GM21526 (cell line): ENCODE measurements at regions not wholly inside any gene's neighbourhood (a gene's known extent, or its start where the extent isn't known, plus 50 kb on each side); places are given as distances from the start of the nearest gene placed in this dataset.

Experiments
- ATAC-seq: cut with Tn5 transposase; IDR thresholded peaks from one replicate; pipeline ENCODE4 v1.9.1; 2021; ENCODE audit warnings: moderate library complexity; ENCODE audit not compliant: unreplicated experiment, low FRiP score

- ATAC-seq, result no peak
Observed at GRCh38 chr12:46438719-46439319, 66.2 kb upstream of the SLC38A2 start.

DNA sequence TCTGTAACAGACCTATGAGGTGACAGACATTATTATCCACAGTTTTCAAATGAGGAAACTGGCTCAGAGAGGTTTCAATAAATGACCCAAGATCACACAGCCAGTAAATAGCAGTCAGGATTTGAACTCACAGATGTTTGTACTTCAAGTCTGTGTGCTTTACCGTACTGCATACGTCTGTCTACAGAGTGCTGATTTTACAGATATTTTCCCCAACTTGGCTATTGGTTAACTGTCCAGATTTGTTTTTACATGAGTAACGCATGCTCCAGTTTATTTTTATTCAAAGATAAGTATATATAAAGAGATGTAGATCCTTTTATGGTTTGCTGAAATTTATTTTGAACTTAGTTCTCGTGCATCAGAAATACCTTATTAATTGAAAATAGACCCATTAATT lies 65.7 kb upstream of the SLC38A2 start:
- no peak for ATAC-seq

- no peak for ATAC-seq
Observed at GRCh38 chr12:46437469-46437868, 64.9 kb upstream of the SLC38A2 start.

DNA sequence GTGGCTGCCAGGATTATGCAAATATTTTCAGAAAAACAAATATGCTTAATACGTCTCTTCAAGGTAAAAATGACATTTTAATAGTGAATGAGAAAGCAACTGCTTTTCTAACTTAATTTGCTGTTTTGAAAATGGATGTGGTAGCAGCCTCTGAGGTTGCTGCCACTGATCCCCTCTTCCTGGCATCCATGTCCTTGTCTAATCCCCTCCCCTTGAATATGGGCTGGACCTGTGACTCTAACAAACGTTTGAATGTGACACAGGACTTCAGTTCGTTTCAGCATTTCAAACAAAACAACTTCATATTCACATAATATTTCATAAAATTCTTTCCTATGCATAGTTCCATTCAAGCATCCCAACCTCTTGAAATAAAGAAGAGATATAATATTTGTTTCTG lies 64.2 kb upstream of the SLC38A2 start:
- ATAC-seq, result no peak

DNA sequence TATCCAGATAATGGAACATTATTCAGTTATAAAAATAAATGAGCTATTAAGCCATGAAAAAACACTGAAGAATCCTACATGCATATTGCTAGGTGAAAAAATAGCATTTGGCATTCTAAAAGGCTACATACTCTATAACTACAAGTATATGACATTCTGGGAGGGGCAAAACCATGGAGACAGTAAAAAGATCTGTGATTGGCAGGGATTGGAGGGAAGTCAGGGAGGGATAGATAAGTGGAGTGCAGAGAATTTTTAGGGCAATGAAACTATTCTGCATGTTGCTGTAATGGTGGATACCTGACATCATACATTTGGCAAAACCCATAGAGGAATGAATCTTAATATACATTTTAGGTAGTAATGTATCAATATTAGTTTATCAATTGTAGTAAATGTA lies 63.1 kb upstream of the SLC38A2 start:
- ATAC-seq, result no peak

- no peak for ATAC-seq
Observed at GRCh38 chr12:46435029-46435428, 62.5 kb upstream of the SLC38A2 start.

- ATAC-seq, result no peak
Observed at GRCh38 chr12:46433829-46434228, 61.3 kb upstream of the SLC38A2 start.

DNA sequence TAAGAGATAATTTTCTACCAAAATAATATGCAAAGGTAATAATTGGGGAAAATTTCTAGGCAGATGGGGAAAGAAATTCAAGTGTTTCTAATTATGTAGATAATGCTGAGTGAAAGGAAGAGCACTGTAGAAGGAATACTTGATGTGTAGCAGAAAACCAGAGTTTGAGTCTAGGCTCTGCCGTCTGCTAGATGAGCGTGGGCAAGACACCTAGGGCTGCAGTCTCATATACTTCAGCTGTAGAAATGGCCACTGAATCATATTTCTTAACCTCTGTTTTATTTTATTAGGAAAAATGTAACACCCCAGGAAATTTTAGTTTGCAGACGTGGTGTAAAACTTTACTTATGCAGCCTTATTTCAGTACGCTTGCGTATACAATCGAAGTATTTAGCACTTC lies 59.8 kb upstream of the SLC38A2 start:
- no peak for ATAC-seq

- no peak for ATAC-seq
Observed at GRCh38 chr12:46430340-46430948, 57.9 kb upstream of the SLC38A2 start.
